Activated CD8-positive, alpha-beta T cell treated with anti-CD3 and anti-CD28 coated beads for 36 hours (primary cell): ENCODE measurements at regions not wholly inside any gene's neighbourhood (a gene's known extent, or its start where the extent isn't known, plus 50 kb on each side); places are given as distances from the start of the nearest gene placed in this dataset.

Experiments
- ATAC-seq: fragments of 200-7000 bp; cut with Tn5 transposase; one replicate; pipeline ENCODE4 v1.10.0; 2021; ENCODE audit warnings: mild to moderate bottlenecking, moderate library complexity
- CTCF ChIA-PET: fragments of 350-600 bp; sonication (Branson Sonifier 250); formaldehyde crosslinking; loops from one replicate; lab custom pipeline; 2021; ENCODE audit warnings: antibody characterized with exemption; lab: Charles Lee
- POLR2A ChIA-PET: fragments of 350-600 bp; sonication (Branson Sonifier 250); formaldehyde crosslinking; loops from one replicate; lab custom pipeline; 2021; ENCODE audit warnings: antibody characterized with exemption; lab: Charles Lee
- DNase-seq: peaks from one replicate; pipeline ENCODE4 v3.0.0-alpha.2; 2020
- H3K27ac Mint-ChIP-seq: one replicate; pipeline ENCODE4 v1.8.0; 2021; ENCODE audit warnings: mild to moderate bottlenecking, mixed read lengths
- H3K27me3 Mint-ChIP-seq: one replicate; pipeline ENCODE4 v1.8.0; 2021; ENCODE audit warnings: mixed read lengths
- H3K36me3 Mint-ChIP-seq: one replicate; pipeline ENCODE4 v1.8.0; 2021; ENCODE audit warnings: low read depth, mixed read lengths
- H3K4me1 Mint-ChIP-seq: one replicate; pipeline ENCODE4 v1.8.0; 2021; ENCODE audit warnings: low read depth, mixed read lengths
- H3K4me3 Mint-ChIP-seq: one replicate; pipeline ENCODE4 v1.8.0; 2021; ENCODE audit warnings: mild to moderate bottlenecking, moderate library complexity, mixed read lengths
- H3K9me3 Mint-ChIP-seq: one replicate; pipeline ENCODE4 v1.8.0; 2021; ENCODE audit warnings: mixed read lengths
- CTCF ChIP-seq: fragments of 200-600 bp; IDR thresholded peaks from one replicate; pipeline ENCODE4 v1.8.0; 2022; ENCODE audit warnings: antibody characterized with exemption, mild to moderate bottlenecking
- intact Hi-C: fragments of 100-400 bp; cut with micrococcal nuclease; formaldehyde crosslinking; loops from one replicate; pipeline ENCODE4 v1.10.0; 2022

- TF ChIP-seq CTCF, result no peak
- DNase-seq (no peak), ATAC-seq (no peak)
- Mint-ChIP-seq H3K4me3 (no peak overlapping the region), H3K27me3 (no peaks in the 10 kb centered on the region), H3K36me3 (no peaks in the 10 kb centered on the region), H3K27ac (no peak overlapping the region), H3K9me3 (no peaks in the 10 kb centered on the region), H3K4me1 (no peaks in the 10 kb centered on the region)
- POLR2A ChIA-PET, result no interaction called here
- intact Hi-C loops, result no loop called here
- CTCF ChIA-PET, result no interaction called here
These were observed 350.0 kb upstream of the CASK start for GRCh38 chrX:42273387-42273786.

GRCh38 chrX:42269186-42269585, 345.8 kb upstream of the CASK start:
- H3K27ac Mint-ChIP-seq, result no peak overlapping the region
- DNase-seq (no peak), ATAC-seq (no peak)
- no peaks in the 10 kb centered on the region for H3K36me3 Mint-ChIP-seq
- H3K9me3 Mint-ChIP-seq, result no peaks in the 10 kb centered on the region
- ChIA-PET CTCF (no interaction called here), POLR2A (no interaction called here)
- no peak overlapping the region for H3K4me3 Mint-ChIP-seq
- H3K4me1 Mint-ChIP-seq, result no peaks in the 10 kb centered on the region
- intact Hi-C loops, result no loop called here
- no peaks in the 10 kb centered on the region for H3K27me3 Mint-ChIP-seq
- TF ChIP-seq CTCF, result no peak

GRCh38 chrX:42260854-42261253, 337.5 kb upstream of the CASK start:
- Mint-ChIP-seq H3K9me3 (no peaks in the 10 kb centered on the region), H3K36me3 (no peaks in the 10 kb centered on the region), H3K4me1 (no peaks in the 10 kb centered on the region), H3K27me3 (no peaks in the 10 kb centered on the region), H3K4me3 (no peak overlapping the region), H3K27ac (no peak overlapping the region)
- ChIA-PET POLR2A (no interaction called here), CTCF (no interaction called here)
- intact Hi-C loops, result no loop called here
- no peak for TF ChIP-seq CTCF
- ATAC-seq, result no peak
- no peak for DNase-seq

- no peaks in the 10 kb centered on the region for H3K4me1 Mint-ChIP-seq
- no peak overlapping the region for H3K27ac Mint-ChIP-seq
- H3K36me3 Mint-ChIP-seq, result no peaks in the 10 kb centered on the region
- ATAC-seq, result no peak
- no peaks in the 10 kb centered on the region for H3K27me3 Mint-ChIP-seq
- DNase-seq, result no peak
- H3K9me3 Mint-ChIP-seq, result no peaks in the 10 kb centered on the region
- intact Hi-C loops, result no loop called here
- no peak overlapping the region for H3K4me3 Mint-ChIP-seq
- no peak for TF ChIP-seq CTCF
- CTCF ChIA-PET, result no interaction called here
- POLR2A ChIA-PET, result no interaction called here
These were observed 324.9 kb upstream of the CASK start for GRCh38 chrX:42248226-42248625.

GRCh38 chrX:42247241-42247640, 323.9 kb upstream of the CASK start:
- Mint-ChIP-seq H3K27me3 (no peaks in the 10 kb centered on the region), H3K4me1 (no peaks in the 10 kb centered on the region), H3K4me3 (no peak overlapping the region), H3K36me3 (no peaks in the 10 kb centered on the region), H3K27ac (no peak overlapping the region), H3K9me3 (no peaks in the 10 kb centered on the region)
- intact Hi-C loops, result no loop called here
- CTCF ChIA-PET, result no interaction called here
- DNase-seq (no peak), ATAC-seq (no peak)
- TF ChIP-seq CTCF, result no peak
- POLR2A ChIA-PET, result no interaction called here
